HL-60 (cell line): ENCODE measurements at regions not wholly inside any gene's neighbourhood (a gene's known extent, or its start where the extent isn't known, plus 50 kb on each side); places are given as distances from the start of the nearest gene placed in this dataset.

ENCODE experiments used
- DNase-seq, 2 experiments: peaks; one replicate each; pipeline ENCODE4 v3.0.0-alpha.2; 2010 to 2020; ENCODE audit warnings: low read depth in 1 of 2, low spot score in 1 of 2
- H3K27ac ChIP-seq: fragments of 250-450 bp; sonication (Bioruptor Pico); replicated peaks from 2 replicates; pipeline ENCODE4 v1.5.1; 2020; ENCODE audit warnings: mild to moderate bottlenecking, moderate library complexity
- H3K27me3 ChIP-seq: fragments of 250-450 bp; sonication (Bioruptor Pico); 2 replicates; pipeline ENCODE4 v1.5.1; 2021; ENCODE audit warnings: mild to moderate bottlenecking, moderate library complexity; ENCODE audit not compliant: insufficient read depth, poor library complexity, severe bottlenecking
- H3K4me3 ChIP-seq: replicated peaks from 2 replicates; pipeline ENCODE4 v1.5.1; 2011; ENCODE audit warnings: mild to moderate bottlenecking, control low read depth, low read length; ENCODE audit not compliant: insufficient read depth
- CTCF ChIP-seq: IDR thresholded peaks from one replicate; pipeline ENCODE4 v1.5.1; 2011; ENCODE audit warnings: low read length, control low read depth, inconsistent platforms; ENCODE audit not compliant: insufficient read depth
- GABPA ChIP-seq: IDR thresholded peaks from 2 replicates; pipeline ENCODE4 v1.6.1; 2012; ENCODE audit warnings: low read depth
- POLR2AphosphoS5 ChIP-seq: IDR thresholded peaks from 2 replicates; pipeline ENCODE4 v1.6.1; 2012; ENCODE audit warnings: low read depth
- REST ChIP-seq: IDR thresholded peaks from 2 replicates; pipeline ENCODE4 v1.6.1; 2012; ENCODE audit warnings: low read depth; ENCODE audit not compliant: insufficient replicate concordance
- SPI1 ChIP-seq: IDR thresholded peaks from 2 replicates; pipeline ENCODE4 v1.6.1; 2012; ENCODE audit warnings: low read depth, mild to moderate bottlenecking, borderline replicate concordance

- Histone ChIP-seq H3K27me3 (no peaks in the 10 kb centered on the region), H3K27ac (no peak overlapping the region), H3K4me3 (no peak overlapping the region)
- DNase-seq, result no peak
- TF ChIP-seq POLR2AphosphoS5 (no peak), GABPA (no peak), SPI1 (no peak), CTCF (no peak), REST (no peak)
Measured at GRCh38 chr5:9956725-9957124, 293.0 kb downstream of the ATPSCKMT start.

GRCh38 chr5:9955586-9955985 is 294.1 kb downstream of the ATPSCKMT start:
- TF ChIP-seq SPI1 (no peak), REST (no peak), CTCF (no peak), GABPA (no peak), POLR2AphosphoS5 (no peak)
- H3K27me3 ChIP-seq, result no peaks in the 10 kb centered on the region
- no peak for DNase-seq

GRCh38 chr5:9954869-9955268 is 294.8 kb downstream of the ATPSCKMT start:
- DNase-seq, result no peak
- Histone ChIP-seq H3K27me3 (no peaks in the 10 kb centered on the region), H3K27ac (no peak overlapping the region), H3K4me3 (no peak overlapping the region)
- TF ChIP-seq POLR2AphosphoS5, result no peak

More at GRCh38 chr5:9955586-9955985, 294.1 kb downstream of the ATPSCKMT start:
- Histone ChIP-seq H3K4me3 (no peak overlapping the region), H3K27ac (no peak overlapping the region)

GRCh38 chr5:9953691-9954090 is 296.0 kb downstream of the ATPSCKMT start:
- Histone ChIP-seq H3K27me3 (no peaks in the 10 kb centered on the region), H3K27ac (no peak overlapping the region), H3K4me3 (no peak overlapping the region)
- DNase-seq, result no peak
- no peak for TF ChIP-seq SPI1
- TF ChIP-seq CTCF, result no peak
- TF ChIP-seq GABPA, result no peak
- TF ChIP-seq POLR2AphosphoS5, result no peak
- no peak for TF ChIP-seq REST
